OCI-LY3 (cell line): ENCODE measurements at regions not wholly inside any gene's neighbourhood (a gene's known extent, or its start where the extent isn't known, plus 50 kb on each side); places are given as distances from the start of the nearest gene placed in this dataset.

Experiments used
- H2AFZ ChIP-seq: fragments of 200-600, 300-600 bp; shearing (Covaris generic); 2 replicates; pipeline ENCODE4 v1.6.0; 2014; ENCODE audit warnings: antibody characterized with exemption, low read depth, low read length
- H3K27ac ChIP-seq: fragments of 200-600, 300-600 bp; sonication (generic); 2 replicates; pipeline ENCODE4 v1.5.1; 2014; ENCODE audit warnings: mild to moderate bottlenecking, low read length, moderate library complexity, mixed read lengths
- H3K27me3 ChIP-seq: fragments of 200-600, 300-600 bp; sonication (generic); 2 replicates; pipeline ENCODE4 v1.6.1; 2014; ENCODE audit warnings: low read depth, low read length, mixed read lengths
- H3K36me3 ChIP-seq: fragments of 200-600, 300-600 bp; sonication (generic); replicated peaks from 2 replicates; pipeline ENCODE3; 2014; ENCODE audit warnings: low read depth, low read length, mixed read lengths
- H3K4me1 ChIP-seq: fragments of 300-600, 200-600 bp; sonication (generic); 2 replicates; pipeline ENCODE4 v1.6.1; 2014; ENCODE audit warnings: low read length, mixed read lengths
- H3K4me2 ChIP-seq: fragments of 200-600, 300-600 bp; sonication (generic); 2 replicates; pipeline ENCODE4 v1.6.1; 2014; ENCODE audit warnings: low read length, mixed read lengths
- H3K4me3 ChIP-seq: fragments of 300-600, 200-600 bp; sonication (generic); 2 replicates; pipeline ENCODE4 v1.5.1; 2014; ENCODE audit warnings: antibody characterized with exemption, mild to moderate bottlenecking, low read length, moderate library complexity
- H3K79me2 ChIP-seq: fragments of 300-600, 200-600 bp; shearing (Covaris generic); 2 replicates; pipeline ENCODE4 v1.6.1; 2014; ENCODE audit warnings: mild to moderate bottlenecking, low read length, mixed read lengths
- H3K9ac ChIP-seq: fragments of 300-600, 200-600 bp; shearing (Covaris generic); 2 replicates; pipeline ENCODE4 v1.6.0; 2014; ENCODE audit warnings: mild to moderate bottlenecking, low read length, moderate library complexity
- H3K9me3 ChIP-seq: fragments of 200-600, 300-600 bp; shearing (Covaris generic); 2 replicates; pipeline ENCODE4 v1.6.1; 2014; ENCODE audit warnings: low read length, mixed read lengths; ENCODE audit not compliant: insufficient read depth
- H4K20me1 ChIP-seq: fragments of 200-600, 300-600 bp; sonication (generic); 2 replicates; pipeline ENCODE4 v1.6.1; 2016; ENCODE audit warnings: low read length, mixed read lengths; ENCODE audit not compliant: insufficient read depth
- CTCF ChIP-seq: fragments of 200-600, 300-600 bp; sonication (generic); IDR thresholded peaks from 2 replicates; pipeline ENCODE4 v1.5.1; 2014; ENCODE audit warnings: antibody characterized with exemption, low read length, low read depth
- EZH2phosphoT487 ChIP-seq: fragments of 200-600 bp; shearing (Covaris generic); IDR thresholded peaks from 2 replicates; pipeline ENCODE4 v1.6.1; 2018; ENCODE audit warnings: antibody characterized with exemption, mixed run types, low read depth

GRCh38 chr2:37862620-37863019 lies 62.5 kb upstream of the RMDN2 start:
- Histone ChIP-seq H3K79me2 (no peaks in the 10 kb centered on the region), H3K4me2 (no peak overlapping the region), H3K36me3 (no peaks in the 10 kb centered on the region), H4K20me1 (no peaks in the 10 kb centered on the region), H2AFZ (no peak overlapping the region), H3K27ac (no peak overlapping the region), H3K9ac (no peak overlapping the region), H3K4me3 (no peak overlapping the region), H3K9me3 (no peaks in the 10 kb centered on the region), H3K27me3 (peaks cover 52% of the 10 kb centered on the region), H3K4me1 (no peaks in the 10 kb centered on the region)
- no peak for TF ChIP-seq EZH2phosphoT487
- TF ChIP-seq CTCF, result no peak

GRCh38 chr2:37864217-37864616 lies 60.9 kb upstream of the RMDN2 start:
- Histone ChIP-seq H3K4me3 (no peak overlapping the region), H3K27me3 (peaks cover 59% of the 10 kb centered on the region), H3K27ac (no peak overlapping the region), H2AFZ (no peak overlapping the region), H3K36me3 (no peaks in the 10 kb centered on the region), H3K4me2 (no peak overlapping the region), H3K4me1 (peaks cover 8% of the 10 kb centered on the region; the same call in 1 of the 2 replicates), H3K79me2 (no peaks in the 10 kb centered on the region), H3K9me3 (no peaks in the 10 kb centered on the region), H4K20me1 (no peaks in the 10 kb centered on the region), H3K9ac (no peak overlapping the region)
- no peak for TF ChIP-seq CTCF
- TF ChIP-seq EZH2phosphoT487, result no peak

GRCh38 chr2:37865640-37866039 lies 59.4 kb upstream of the RMDN2 start:
- no peak overlapping the region for H3K4me2 ChIP-seq
- peaks cover 9% of the 10 kb centered on the region; the same call in 1 of the 2 replicates for H3K4me1 ChIP-seq
- no peaks in the 10 kb centered on the region for H3K9me3 ChIP-seq
- no peaks in the 10 kb centered on the region for H3K36me3 ChIP-seq
- no peak for TF ChIP-seq EZH2phosphoT487
- no peak for TF ChIP-seq CTCF
- no peak overlapping the region for H3K27ac ChIP-seq
- no peak overlapping the region for H3K4me3 ChIP-seq
- no peak overlapping the region for H3K9ac ChIP-seq
- no peaks in the 10 kb centered on the region for H4K20me1 ChIP-seq
- H2AFZ ChIP-seq, result no peak overlapping the region
- no peaks in the 10 kb centered on the region for H3K79me2 ChIP-seq
- H3K27me3 ChIP-seq, result peaks cover 56% of the 10 kb centered on the region

- no peak overlapping the region for H3K4me2 ChIP-seq
- H4K20me1 ChIP-seq, result no peaks in the 10 kb centered on the region
- H3K4me3 ChIP-seq, result no peak overlapping the region
- no peak overlapping the region for H2AFZ ChIP-seq
- peaks cover 15% of the 10 kb centered on the region for H3K4me1 ChIP-seq
- H3K36me3 ChIP-seq, result no peaks in the 10 kb centered on the region
- no peak overlapping the region for H3K9ac ChIP-seq
- H3K79me2 ChIP-seq, result no peaks in the 10 kb centered on the region
- H3K9me3 ChIP-seq, result no peaks in the 10 kb centered on the region
- peaks cover 50% of the 10 kb centered on the region for H3K27me3 ChIP-seq
- TF ChIP-seq EZH2phosphoT487 (no peak), CTCF (no peak)
- no peak overlapping the region for H3K27ac ChIP-seq
Observed at GRCh38 chr2:37866171-37866934, 58.7 kb upstream of the RMDN2 start.
